NT2/D1 (cell line): ENCODE measurements at regions not wholly inside any gene's neighbourhood (a gene's known extent, or its start where the extent isn't known, plus 50 kb on each side); places are given as distances from the start of the nearest gene placed in this dataset.

Experiments used
- SUZ12 ChIP-seq: IDR thresholded peaks from 2 replicates; pipeline ENCODE4 v1.6.1; 2011; ENCODE audit not compliant: insufficient read length, insufficient read depth; ENCODE audit errors: extremely low read depth
- YY1 ChIP-seq: IDR thresholded peaks from 2 replicates; pipeline ENCODE4 v1.6.1; 2011; ENCODE audit not compliant: insufficient read length, insufficient read depth
- ZNF274 ChIP-seq: IDR thresholded peaks from 2 replicates; pipeline ENCODE4 v1.6.1; 2011; ENCODE audit warnings: mild to moderate bottlenecking, low read depth, low read length

GRCh38 chr4:62344474-62344873 lies 1144.3 kb downstream of the ADGRL3 start:
- TF ChIP-seq ZNF274 (no peak), SUZ12 (no peak), YY1 (no peak)
